HK-2 (cell line): ENCODE measurements at regions not wholly inside any gene's neighbourhood (a gene's known extent, or its start where the extent isn't known, plus 50 kb on each side); places are given as distances from the start of the nearest gene placed in this dataset.

Experiments
- DNase-seq: peaks from one replicate; pipeline ENCODE4 v3.0.0-alpha.2; 2018; ENCODE audit not compliant: unreplicated experiment

- DNase-seq, result no peak
Measured at GRCh38 chr14:98160901-98161300, 1111.1 kb downstream of the BCL11B start.

- no peak for DNase-seq
Measured at GRCh38 chr14:98161356-98161755, 1110.6 kb downstream of the BCL11B start.

GRCh38 chr14:98162856-98163805 is 1108.9 kb downstream of the BCL11B start:
- no peak for DNase-seq

- DNase-seq, result no peak
Measured at GRCh38 chr14:98163873-98164272, 1108.1 kb downstream of the BCL11B start.

- no peak for DNase-seq
Measured at GRCh38 chr14:98165976-98166375, 1106.0 kb downstream of the BCL11B start.

GRCh38 chr14:98167275-98167674 is 1104.7 kb downstream of the BCL11B start:
- no peak for DNase-seq

GRCh38 chr14:98167705-98168104 is 1104.3 kb downstream of the BCL11B start:
- DNase-seq, result no peak

GRCh38 chr14:98168211-98168985 is 1103.6 kb downstream of the BCL11B start:
- no peak for DNase-seq

GRCh38 chr14:98169170-98169587 is 1102.8 kb downstream of the BCL11B start:
- no peak for DNase-seq

GRCh38 chr14:98170575-98170974 is 1101.4 kb downstream of the BCL11B start:
- DNase-seq, result no peak

GRCh38 chr14:98171654-98172053 is 1100.3 kb downstream of the BCL11B start:
- DNase-seq, result no peak

- no peak for DNase-seq
Measured at GRCh38 chr14:98172243-98172778, 1099.7 kb downstream of the BCL11B start.

- no peak for DNase-seq
Measured at GRCh38 chr14:98173305-98173704, 1098.7 kb downstream of the BCL11B start.

GRCh38 chr14:98174041-98174440 is 1098.0 kb downstream of the BCL11B start:
- DNase-seq, result no peak

GRCh38 chr14:98175436-98175835 is 1096.6 kb downstream of the BCL11B start:
- DNase-seq, result no peak

- no peak for DNase-seq
Measured at GRCh38 chr14:98175881-98176280, 1096.1 kb downstream of the BCL11B start.

GRCh38 chr14:98176892-98177291 is 1095.1 kb downstream of the BCL11B start:
- DNase-seq, result no peak

GRCh38 chr14:98177551-98177950 is 1094.4 kb downstream of the BCL11B start:
- DNase-seq, result no peak

- no peak for DNase-seq
Measured at GRCh38 chr14:98181241-98181640, 1090.8 kb downstream of the BCL11B start.

GRCh38 chr14:98181768-98182167 is 1090.2 kb downstream of the BCL11B start:
- no peak for DNase-seq

- no peak for DNase-seq
Measured at GRCh38 chr14:98182393-98183055, 1089.5 kb downstream of the BCL11B start.

GRCh38 chr14:98183556-98183955 is 1088.4 kb downstream of the BCL11B start:
- DNase-seq, result no peak
